IMR-90 (cell line): ENCODE measurements at regions not wholly inside any gene's neighbourhood (a gene's known extent, or its start where the extent isn't known, plus 50 kb on each side); places are given as distances from the start of the nearest gene placed in this dataset.

Experiments
- ATAC-seq: fragments of 200-7000 bp; cut with Tn5 transposase; 2 replicates; pipeline ENCODE4 v1.9.1; 2020; ENCODE audit warnings: low read depth, mild to moderate bottlenecking, moderate library complexity
- BruUV-seq: library from RNA; stranded (reverse); fragments of 400-500 nt; replicated peaks from 2 replicates; lab custom pipeline; 2021; lab: Mats Ljungman, UMichigan
- CTCF ChIA-PET: fragments of 300-600 bp; formaldehyde crosslinking; extraction: SDS; loops from one replicate; lab custom pipeline; 2021; ENCODE audit warnings: antibody characterized with exemption; lab: Yijun Ruan, JAX
- POLR2A ChIA-PET: fragments of 300-600 bp; sonication (Branson Sonifier 250); formaldehyde crosslinking; loops from one replicate; lab custom pipeline; 2022; ENCODE audit warnings: antibody characterized with exemption; ENCODE audit not compliant: unreplicated experiment; lab: Charles Lee
- DNase-seq: peaks from one replicate; pipeline ENCODE4 v3.0.0; 2013
- H2AFZ ChIP-seq: replicated peaks from 2 replicates; pipeline ENCODE3; 2013; ENCODE audit warnings: low read length, mild to moderate bottlenecking; ENCODE audit not compliant: poor library complexity
- H2AK5ac ChIP-seq: 2 replicates; pipeline ENCODE4 v1.6.1; 2013; ENCODE audit warnings: low read depth, low read length, inconsistent platforms
- H2AK9ac ChIP-seq: replicated peaks from 2 replicates; pipeline ENCODE3; 2013; ENCODE audit warnings: mild to moderate bottlenecking, low read depth, low read length, moderate library complexity; ENCODE audit not compliant: poor library complexity
- H2BK120ac ChIP-seq: 2 replicates; pipeline ENCODE4 v1.6.1; 2013; ENCODE audit warnings: low read depth, low read length, inconsistent platforms
- H2BK15ac ChIP-seq: 3 replicates; pipeline ENCODE4 v1.6.1; 2013; ENCODE audit warnings: low read depth, low read length, inconsistent platforms
- H2BK20ac ChIP-seq: 2 replicates; pipeline ENCODE4 v1.6.1; 2013; ENCODE audit warnings: low read depth, mild to moderate bottlenecking, inconsistent platforms, low read length, moderate library complexity
- H2BK5ac ChIP-seq: 2 replicates; pipeline ENCODE4 v1.6.1; 2013; ENCODE audit warnings: mild to moderate bottlenecking, low read depth, low read length, inconsistent platforms; ENCODE audit not compliant: poor library complexity, severe bottlenecking
- H3K14ac ChIP-seq: replicated peaks from 2 replicates; pipeline ENCODE4 v1.6.1; 2013; ENCODE audit warnings: low read depth, low read length, inconsistent platforms
- H3K18ac ChIP-seq: 2 replicates; pipeline ENCODE4 v1.6.1; 2013; ENCODE audit warnings: low read depth, low read length, control low read depth
- H3K23ac ChIP-seq: 2 replicates; pipeline ENCODE4 v1.6.1; 2013; ENCODE audit warnings: low read depth, low read length, inconsistent platforms
- H3K27ac ChIP-seq: 2 replicates; pipeline ENCODE4 v1.5.1; 2013; ENCODE audit warnings: mild to moderate bottlenecking, control low read depth, low read length; ENCODE audit not compliant: insufficient read depth
- H3K27me3 ChIP-seq: 2 replicates; pipeline ENCODE4 v1.6.1; 2013; ENCODE audit warnings: low read length; ENCODE audit not compliant: control insufficient read depth, insufficient read depth
- H3K36me3 ChIP-seq: 2 replicates; pipeline ENCODE4 v1.6.1; 2013; ENCODE audit warnings: low read length, mixed read lengths; ENCODE audit not compliant: control insufficient read depth, insufficient read depth
- H3K4ac ChIP-seq: 2 replicates; pipeline ENCODE4 v1.6.1; 2013; ENCODE audit warnings: low read depth, low read length, inconsistent platforms
- H3K4me1 ChIP-seq: 2 replicates; pipeline ENCODE4 v1.6.1; 2013; ENCODE audit warnings: low read length, mixed read lengths; ENCODE audit not compliant: control insufficient read depth, insufficient read depth
- H3K4me2 ChIP-seq: 2 replicates; pipeline ENCODE4 v1.6.1; 2013; ENCODE audit warnings: low read depth, mild to moderate bottlenecking, control low read depth, low read length, moderate library complexity
- H3K4me3 ChIP-seq: 2 replicates; pipeline ENCODE4 v1.5.1; 2013; ENCODE audit warnings: low read depth, mild to moderate bottlenecking, control low read depth, low read length, moderate library complexity; ENCODE audit not compliant: insufficient read depth
- H3K56ac ChIP-seq: 2 replicates; pipeline ENCODE4 v1.6.1; 2013; ENCODE audit warnings: low read length, inconsistent platforms; ENCODE audit not compliant: insufficient read depth; ENCODE audit errors: extremely low read depth
- H3K79me1 ChIP-seq, 2 experiments: 2 replicates each; pipeline ENCODE4 v1.6.1; 2013; ENCODE audit warnings: low read length in 2 of 2, inconsistent platforms in 1 of 2, low read depth in 1 of 2
- H3K9ac ChIP-seq: 2 replicates; pipeline ENCODE4 v1.6.1; 2013; ENCODE audit warnings: low read depth, low read length, control low read depth
- H3K9me1 ChIP-seq: 2 replicates; pipeline ENCODE4 v1.6.1; 2013; ENCODE audit warnings: low read length, inconsistent platforms; ENCODE audit not compliant: insufficient read depth
- H3K9me3 ChIP-seq: 2 replicates; pipeline ENCODE4 v1.6.1; 2013; ENCODE audit warnings: low read length; ENCODE audit not compliant: control insufficient read depth, insufficient read depth
- H4K20me1 ChIP-seq: 2 replicates; pipeline ENCODE4 v1.6.1; 2013; ENCODE audit warnings: low read length, inconsistent platforms; ENCODE audit not compliant: insufficient read depth
- H4K5ac ChIP-seq: 2 replicates; pipeline ENCODE4 v1.6.1; 2013; ENCODE audit warnings: mild to moderate bottlenecking, low read depth, low read length, control low read depth
- H4K8ac ChIP-seq, 2 experiments: 2 replicates each; pipeline ENCODE4 v1.6.1; 2013; ENCODE audit warnings: low read depth in 2 of 2, low read length in 2 of 2, control low read depth in 1 of 2, inconsistent platforms in 1 of 2
- H4K91ac ChIP-seq: 2 replicates; pipeline ENCODE4 v1.6.1; 2013; ENCODE audit warnings: low read depth, low read length, inconsistent platforms; ENCODE audit not compliant: insufficient read depth
- MAFK ChIP-seq: IDR thresholded peaks from 2 replicates; pipeline ENCODE4 v1.6.1; 2012; ENCODE audit warnings: low read depth, low read length, improper control_type of control experiment
- WGBS, 2 experiments: methylation state at CpG; one replicate each; pipeline versions ENCODE4 v1.1.5 to v1.1.7; 2013; ENCODE audit warnings: missing lambda C conversion rate in 2 of 2; ENCODE audit not compliant: insufficient read length in 1 of 2; ENCODE audit errors: extremely low coverage in 2 of 2; 5-methylcytosine and 5-hydroxymethylcytosine counted together
- dilution Hi-C: fragments of 300-500 bp; cut with HindIII; formaldehyde crosslinking; loops from one replicate; pipeline ENCODE4 v1.14.3; 2018; ENCODE audit warnings: low sequenced_read_pairs; ENCODE audit not compliant: unreplicated experiment
- in situ Hi-C: fragments of 300-500 bp; cut with MboI; formaldehyde crosslinking; loops from 3 replicates; pipeline ENCODE4 v1.14.3; 2019; ENCODE audit warnings: low sequenced_read_pairs, inconsistent platforms, mixed read lengths
- intact Hi-C: fragments of 100-400 bp; cut with micrococcal nuclease; formaldehyde crosslinking; loops from 2 replicates; pipeline ENCODE4 v1.10.0; 2022
- TF ChIP-seq, protein P1 (sequence below): fragments of 150-350 bp; IDR thresholded peaks from 2 replicates; pipeline ENCODE4 v1.6.1; 2017; ENCODE audit warnings: mild to moderate bottlenecking, antibody characterized with exemption, low read length, low read depth

DNA sequence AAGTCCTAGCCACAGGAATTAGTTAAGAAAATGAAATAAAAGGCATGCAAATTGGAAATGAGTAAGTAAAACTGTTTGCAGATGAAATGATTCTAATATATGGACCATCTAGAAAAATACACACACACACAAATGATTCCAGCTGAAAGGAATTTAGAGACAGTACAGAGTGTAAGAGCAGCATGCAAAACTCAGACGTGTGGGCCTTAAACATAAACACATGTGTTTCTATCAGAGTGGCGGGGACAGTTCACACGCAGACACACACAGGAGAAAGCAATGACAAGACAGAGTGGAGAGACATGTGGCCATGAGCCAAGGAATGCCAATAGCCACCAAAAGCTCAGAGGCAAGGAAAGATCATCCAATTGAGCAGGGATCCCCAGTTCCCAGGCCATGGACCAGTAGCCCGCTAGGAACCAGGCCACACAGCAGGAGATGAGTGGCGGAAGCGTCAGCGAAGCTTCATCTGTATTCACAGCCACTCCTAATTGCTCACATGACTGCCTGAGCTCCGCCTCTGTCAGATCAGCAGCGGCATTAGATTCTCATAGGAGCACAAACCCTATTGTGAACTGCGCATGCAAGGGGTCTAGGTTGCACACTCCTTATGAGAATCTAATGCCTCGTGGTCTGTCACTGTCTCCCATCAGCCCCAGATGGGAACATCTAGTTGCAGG lies 155.4 kb downstream of the ARL4C start:
- Histone ChIP-seq H3K27ac (no peak overlapping the region), H2BK15ac (no peak overlapping the region), H3K79me1 (no peaks in the 10 kb centered on the region), H3K27me3 (peaks cover 9% of the 10 kb centered on the region), H4K91ac (no peak overlapping the region), H3K9me3 (no peaks in the 10 kb centered on the region), H3K4ac (no peak overlapping the region), H3K36me3 (no peaks in the 10 kb centered on the region), H4K20me1 (no peaks in the 10 kb centered on the region), H2AFZ (peak overlapping the region; percentile 26), H3K23ac (no peak overlapping the region), H3K14ac (no peak overlapping the region), H3K56ac (no peak overlapping the region), H3K4me2 (no peak overlapping the region), H3K9me1 (peaks cover 4% of the 10 kb centered on the region; the same call in 1 of the 2 replicates), H2BK120ac (no peak overlapping the region), H3K9ac (no peak overlapping the region), H3K4me3 (no peak overlapping the region), H4K8ac (no peak overlapping the region), H2BK5ac (no peak overlapping the region), H4K5ac (no peak overlapping the region), H2BK20ac (no peak overlapping the region), H2AK9ac (peak overlapping the region; percentile 45), H3K4me1 (peaks cover 5% of the 10 kb centered on the region; the same call in 1 of the 2 replicates), H3K18ac (no peak overlapping the region), H2AK5ac (no peak overlapping the region)
- dilution Hi-C loops (loop anchor here (25.0 kb wide), 1 partner anchor 171 kb away; no protein-coding TSS in a partner anchor), in situ Hi-C loops (no loop called here), intact Hi-C loops (no loop called here)
- ChIA-PET POLR2A (no interaction called here), CTCF (no interaction called here)
- peak; percentile 57 for DNase-seq
- WGBS, 2 experiments, result 100% methylated on average over 1 of the region's 11 CpGs; no CpG with 5 or more reads in 1 of the 2 experiments
- peak; percentile 65 for ATAC-seq
- no TSS peak for BruUV-seq
- TF ChIP-seq, protein P1, sequence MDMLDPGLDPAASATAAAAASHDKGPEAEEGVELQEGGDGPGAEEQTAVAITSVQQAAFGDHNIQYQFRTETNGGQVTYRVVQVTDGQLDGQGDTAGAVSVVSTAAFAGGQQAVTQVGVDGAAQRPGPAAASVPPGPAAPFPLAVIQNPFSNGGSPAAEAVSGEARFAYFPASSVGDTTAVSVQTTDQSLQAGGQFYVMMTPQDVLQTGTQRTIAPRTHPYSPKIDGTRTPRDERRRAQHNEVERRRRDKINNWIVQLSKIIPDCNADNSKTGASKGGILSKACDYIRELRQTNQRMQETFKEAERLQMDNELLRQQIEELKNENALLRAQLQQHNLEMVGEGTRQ, result no peak
- no peak for TF ChIP-seq MAFK
